ENCODE measurements at regions not wholly inside any gene's neighbourhood (a gene's known extent, or its start where the extent isn't known, plus 50 kb on each side); places are given as distances from the start of the nearest gene placed in this dataset.
A peak's percentile ranks its signal among the peaks of the same experiment; 100 is the strongest.

DNA sequence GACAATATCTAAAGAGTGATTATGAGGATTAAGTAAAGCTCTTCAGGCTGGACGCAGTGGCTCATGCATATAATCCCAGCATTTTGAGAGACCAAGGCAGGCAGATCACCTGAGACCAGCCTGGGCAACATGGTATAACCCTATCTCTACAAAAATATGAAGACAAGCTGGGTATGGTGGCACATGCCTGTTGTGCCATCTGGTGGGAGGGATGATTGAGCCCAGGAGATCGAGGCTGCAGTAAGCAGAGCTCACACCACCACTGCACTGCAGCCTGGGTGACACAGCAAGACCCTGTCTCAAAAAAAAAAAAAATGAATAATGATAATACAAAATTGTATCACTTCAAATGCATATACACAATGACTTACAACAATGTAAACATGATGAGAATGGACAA is 195.6 kb upstream of the AUTS2 start:
- Histone ChIP-seq H3K27me3 (ENCODE audit: insufficient read depth, low read length, poor library complexity) (no peaks in the 10 kb centered on the region), H3K27ac (ENCODE audit: low read length) (no peak overlapping the region), H4K20me1 (ENCODE audit: insufficient read depth, low read length) (no peaks in the 10 kb centered on the region), H3K9ac (ENCODE audit: low read depth, low read length) (no peak overlapping the region), H3K4me2 (ENCODE audit: insufficient read depth, low read length) (no peak overlapping the region), H3K4me3 (ENCODE audit: low read depth in 1 of 2, low read length in 2 of 2) (no peak overlapping the region), H3K79me2 (ENCODE audit: insufficient read depth, low read length) (no peaks in the 10 kb centered on the region), H3K36me3 (ENCODE audit: insufficient read depth, low read length) (no peaks in the 10 kb centered on the region), H2AFZ (ENCODE audit: low read depth, low read length) (no peak overlapping the region), H3K9me3 (ENCODE audit: insufficient read depth, low read length, severe bottlenecking) (no peaks in the 10 kb centered on the region), H3K4me1 (ENCODE audit: insufficient read depth, low read length) (no peaks in the 10 kb centered on the region)
- ATAC-seq (ENCODE audit: insufficient read depth, low read depth) = no peak
- no peak for TF ChIP-seq CTCF (IDR thresholded peaks at IDR 0.05; ENCODE audit: borderline replicate concordance, extremely low read depth, low read length, poor library complexity, severe bottlenecking)
- no peak for TF ChIP-seq EZH2 (IDR thresholded peaks at IDR 0.05; ENCODE audit: borderline replicate concordance, low read depth, low read length, severe bottlenecking)
- no peak for DNase-seq

- ATAC-seq (ENCODE audit: insufficient read depth, low read depth) (no peak), DNase-seq (no peak)
- peak; percentile 46 for TF ChIP-seq CTCF (IDR thresholded peaks at IDR 0.05; ENCODE audit: borderline replicate concordance, extremely low read depth, low read length, poor library complexity, severe bottlenecking)
- no peak for TF ChIP-seq EZH2 (IDR thresholded peaks at IDR 0.05; ENCODE audit: borderline replicate concordance, low read depth, low read length, severe bottlenecking)
- no peak overlapping the region for H2AFZ ChIP-seq (ENCODE audit: low read depth, low read length)
- H3K36me3 ChIP-seq (ENCODE audit: insufficient read depth, low read length) = no peaks in the 10 kb centered on the region
- no peak overlapping the region for H3K4me2 ChIP-seq (ENCODE audit: insufficient read depth, low read length)
- H3K4me1 ChIP-seq (ENCODE audit: insufficient read depth, low read length) = no peaks in the 10 kb centered on the region
- no peaks in the 10 kb centered on the region for H3K9me3 ChIP-seq (ENCODE audit: insufficient read depth, low read length, severe bottlenecking)
- H3K27ac ChIP-seq (ENCODE audit: low read length) = no peak overlapping the region
- no peaks in the 10 kb centered on the region for H4K20me1 ChIP-seq (ENCODE audit: insufficient read depth, low read length)
- H3K27me3 ChIP-seq (ENCODE audit: insufficient read depth, low read length, poor library complexity) = no peaks in the 10 kb centered on the region
- H3K4me3 ChIP-seq (ENCODE audit: low read depth in 1 of 2, low read length in 2 of 2) = no peak overlapping the region
- H3K79me2 ChIP-seq (ENCODE audit: insufficient read depth, low read length) = no peaks in the 10 kb centered on the region
- no peak overlapping the region for H3K9ac ChIP-seq (ENCODE audit: low read depth, low read length)
These were observed 195.1 kb upstream of the AUTS2 start for GRCh38 chr7:69403169-69403568.

- Histone ChIP-seq H3K79me2 (ENCODE audit: insufficient read depth, low read length) (no peaks in the 10 kb centered on the region), H3K9ac (ENCODE audit: low read depth, low read length) (no peak overlapping the region), H3K27ac (ENCODE audit: low read length) (no peak overlapping the region), H3K9me3 (ENCODE audit: insufficient read depth, low read length, severe bottlenecking) (peaks cover 2% of the 10 kb centered on the region), H3K27me3 (ENCODE audit: insufficient read depth, low read length, poor library complexity) (no peaks in the 10 kb centered on the region), H3K4me3 (ENCODE audit: low read depth in 1 of 2, low read length in 2 of 2) (no peak overlapping the region), H4K20me1 (ENCODE audit: insufficient read depth, low read length) (no peaks in the 10 kb centered on the region), H3K36me3 (ENCODE audit: insufficient read depth, low read length) (no peaks in the 10 kb centered on the region), H3K4me1 (ENCODE audit: insufficient read depth, low read length) (peaks cover 16% of the 10 kb centered on the region), H3K4me2 (ENCODE audit: insufficient read depth, low read length) (no peak overlapping the region), H2AFZ (ENCODE audit: low read depth, low read length) (no peak overlapping the region)
- ATAC-seq (ENCODE audit: insufficient read depth, low read depth) (no peak), DNase-seq (no peak)
- TF ChIP-seq EZH2 (IDR thresholded peaks at IDR 0.05; ENCODE audit: borderline replicate concordance, low read depth, low read length, severe bottlenecking) (no peak), CTCF (IDR thresholded peaks at IDR 0.05; ENCODE audit: borderline replicate concordance, extremely low read depth, low read length, poor library complexity, severe bottlenecking) (no peak)
These were observed 187.3 kb upstream of the AUTS2 start for GRCh38 chr7:69411018-69411417.

- Histone ChIP-seq H3K9ac (ENCODE audit: low read depth, low read length) (no peak overlapping the region), H4K20me1 (ENCODE audit: insufficient read depth, low read length) (no peaks in the 10 kb centered on the region), H3K4me3 (ENCODE audit: low read depth in 1 of 2, low read length in 2 of 2) (no peak overlapping the region), H3K79me2 (ENCODE audit: insufficient read depth, low read length) (no peaks in the 10 kb centered on the region), H3K4me2 (ENCODE audit: insufficient read depth, low read length) (no peak overlapping the region), H3K36me3 (ENCODE audit: insufficient read depth, low read length) (no peaks in the 10 kb centered on the region), H3K27ac (ENCODE audit: low read length) (no peak overlapping the region), H3K4me1 (ENCODE audit: insufficient read depth, low read length) (peaks cover 16% of the 10 kb centered on the region), H3K27me3 (ENCODE audit: insufficient read depth, low read length, poor library complexity) (no peaks in the 10 kb centered on the region), H3K9me3 (ENCODE audit: insufficient read depth, low read length, severe bottlenecking) (peaks cover 2% of the 10 kb centered on the region), H2AFZ (ENCODE audit: low read depth, low read length) (no peak overlapping the region)
- DNase-seq = no peak
- TF ChIP-seq EZH2 (IDR thresholded peaks at IDR 0.05; ENCODE audit: borderline replicate concordance, low read depth, low read length, severe bottlenecking) (no peak), CTCF (IDR thresholded peaks at IDR 0.05; ENCODE audit: borderline replicate concordance, extremely low read depth, low read length, poor library complexity, severe bottlenecking) (no peak)
- ATAC-seq (ENCODE audit: insufficient read depth, low read depth) = no peak
These were observed 186.8 kb upstream of the AUTS2 start for GRCh38 chr7:69411466-69411865.

Measured in DND-41 (cell line).